Loucy (cell line): ENCODE measurements at regions not wholly inside any gene's neighbourhood (a gene's known extent, or its start where the extent isn't known, plus 50 kb on each side); places are given as distances from the start of the nearest gene placed in this dataset.

ENCODE experiments used
- CTCF ChIP-seq: fragments of 200-600 bp; sonication (generic); conservative IDR thresholded peaks from 2 replicates; pipeline ENCODE4 v1.5.1; 2014; ENCODE audit warnings: mild to moderate bottlenecking, antibody characterized with exemption, low read length
- EZH2phosphoT487 ChIP-seq: fragments of 200-600 bp; IDR thresholded peaks from 2 replicates; pipeline ENCODE4 v1.6.1; 2018; ENCODE audit warnings: antibody characterized with exemption, mild to moderate bottlenecking, moderate library complexity, borderline replicate concordance

GRCh38 chr5:37950436-37950835 is 110.6 kb upstream of the GDNF start:
- no peak for TF ChIP-seq CTCF
- no peak for TF ChIP-seq EZH2phosphoT487
